ENCODE measurements at regions not wholly inside any gene's neighbourhood (a gene's known extent, or its start where the extent isn't known, plus 50 kb on each side); places are given as distances from the start of the nearest gene placed in this dataset.

- H3K36me3 ChIP-seq, result no peaks in the 10 kb centered on the region
- H3K4me3 ChIP-seq (ENCODE audit: low read depth, low read length), result no peak overlapping the region
- no peak for DNase-seq
- H3K27me3 ChIP-seq, result 0 out of 2 replicates have a peak, but pooled peaks cover 2% of the 10 kb centered on the region
- no peak for TF ChIP-seq CTCF (IDR thresholded peaks at IDR 0.05; ENCODE audit: low read depth, low read length)
- no peaks in the 10 kb centered on the region for H3K9me3 ChIP-seq
- no peaks in the 10 kb centered on the region for H3K4me1 ChIP-seq
Measured at GRCh38 chr10:14468023-14468441, 137.3 kb upstream of the FRMD4A start.

- H3K4me1 ChIP-seq, result no peaks in the 10 kb centered on the region
- peaks cover 2% of the 10 kb centered on the region; the same call in 1 of the 2 replicates for H3K27me3 ChIP-seq
- no peaks in the 10 kb centered on the region for H3K9me3 ChIP-seq
- TF ChIP-seq CTCF (IDR thresholded peaks at IDR 0.05; ENCODE audit: low read depth, low read length), result no peak
- no peak for DNase-seq
- no peaks in the 10 kb centered on the region for H3K36me3 ChIP-seq
- no peak overlapping the region for H3K4me3 ChIP-seq (ENCODE audit: low read depth, low read length)
Measured at GRCh38 chr10:14466257-14466656, 135.5 kb upstream of the FRMD4A start.

GRCh38 chr10:14460447-14460846 lies 129.7 kb upstream of the FRMD4A start:
- DNase-seq, result no peak
- Histone ChIP-seq H3K4me1 (no peaks in the 10 kb centered on the region), H3K27me3 (no peaks in the 10 kb centered on the region; the same call in 1 of the 2 replicates), H3K36me3 (no peaks in the 10 kb centered on the region), H3K9me3 (no peaks in the 10 kb centered on the region), H3K4me3 (ENCODE audit: low read depth, low read length) (no peak overlapping the region)
- TF ChIP-seq CTCF (IDR thresholded peaks at IDR 0.05; ENCODE audit: low read depth, low read length), result no peak

- H3K4me3 ChIP-seq (ENCODE audit: low read depth, low read length), result no peak overlapping the region
Measured at GRCh38 chr10:14459665-14460064, 128.9 kb upstream of the FRMD4A start.

DNA sequence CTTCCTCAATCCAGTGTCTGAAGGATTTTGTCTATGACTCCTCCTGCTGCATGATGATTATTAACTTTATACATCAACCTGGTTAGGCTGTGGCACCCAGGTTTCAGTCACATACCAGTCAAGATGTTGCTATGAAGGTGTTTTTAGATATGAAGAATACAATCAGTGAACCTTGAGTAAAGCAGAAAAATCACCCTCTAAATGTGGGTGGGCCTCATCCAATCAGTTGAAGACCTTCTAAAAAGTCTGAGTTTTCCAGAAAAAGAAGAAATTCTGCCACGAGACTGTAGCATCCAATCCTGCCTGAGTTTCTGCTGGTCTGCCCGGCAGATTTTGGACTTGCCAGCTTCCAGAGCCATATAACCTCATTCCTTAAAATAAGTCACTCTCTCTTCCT lies 126.1 kb upstream of the FRMD4A start:
- Histone ChIP-seq H3K4me3 (ENCODE audit: low read depth, low read length) (no peak overlapping the region), H3K27me3 (no peaks in the 10 kb centered on the region), H3K36me3 (no peaks in the 10 kb centered on the region), H3K9me3 (no peaks in the 10 kb centered on the region), H3K4me1 (no peaks in the 10 kb centered on the region)
- DNase-seq, result no peak
- TF ChIP-seq CTCF (IDR thresholded peaks at IDR 0.05; ENCODE audit: low read depth, low read length), result no peak

More at GRCh38 chr10:14459665-14460064, 128.9 kb upstream of the FRMD4A start:
- Histone ChIP-seq H3K9me3 (no peaks in the 10 kb centered on the region), H3K36me3 (no peaks in the 10 kb centered on the region), H3K27me3 (no peaks in the 10 kb centered on the region; the same call in 1 of the 2 replicates), H3K4me1 (no peaks in the 10 kb centered on the region)
- DNase-seq, result no peak
- no peak for TF ChIP-seq CTCF (IDR thresholded peaks at IDR 0.05; ENCODE audit: low read depth, low read length)

- Histone ChIP-seq H3K36me3 (no peaks in the 10 kb centered on the region), H3K27me3 (no peaks in the 10 kb centered on the region), H3K4me1 (no peaks in the 10 kb centered on the region), H3K4me3 (ENCODE audit: low read depth, low read length) (no peak overlapping the region), H3K9me3 (no peaks in the 10 kb centered on the region)
- TF ChIP-seq CTCF (IDR thresholded peaks at IDR 0.05; ENCODE audit: low read depth, low read length), result no peak
- no peak for DNase-seq
Measured at GRCh38 chr10:14456218-14456869, 125.6 kb upstream of the FRMD4A start.
